ENCODE measurements at regions not wholly inside any gene's neighbourhood (a gene's known extent, or its start where the extent isn't known, plus 50 kb on each side); places are given as distances from the start of the nearest gene placed in this dataset.
"Not testable (repeated sequence)": the region's sequence is repeated elsewhere in the genome, so short reads cannot be mapped to it uniquely, and the experiment has no call there.

- Histone ChIP-seq H3K36me3 (no peaks in the 10 kb centered on the region), H3K27ac (no peak overlapping the region), H3K4me1 (no peaks in the 10 kb centered on the region), H3K27me3 (no peaks in the 10 kb centered on the region), H3K9me3 (no peaks in the 10 kb centered on the region), H3K4me3 (no peak overlapping the region)
- TF ChIP-seq CTCF (IDR thresholded peaks at IDR 0.05) (no peak), POLR2A (IDR thresholded peaks at IDR 0.05) (no peak), EP300 (IDR thresholded peaks at IDR 0.05) (no peak), POLR2AphosphoS5 (IDR thresholded peaks at IDR 0.05) (no peak)
- DNase-seq (ENCODE audit: low spot score in 2 of 2) = no peak
- 74% methylated on average over 3 of the region's 3 CpGs for WGBS
Observed at GRCh38 chr3:165502707-165503106, 306.5 kb upstream of the SLITRK3 start.

GRCh38 chr3:165498742-165499141 is 302.6 kb upstream of the SLITRK3 start:
- WGBS = 84% methylated on average over 4 of the region's 4 CpGs

GRCh38 chr3:165491487-165491886 is 295.3 kb upstream of the SLITRK3 start:
- DNase-seq (ENCODE audit: low spot score in 2 of 2) = no peak
- Histone ChIP-seq H3K9me3 (no peaks in the 10 kb centered on the region), H3K36me3 (no peaks in the 10 kb centered on the region), H3K4me3 (no peak overlapping the region), H3K27ac (no peak overlapping the region), H3K27me3 (no peaks in the 10 kb centered on the region), H3K4me1 (no peaks in the 10 kb centered on the region)
- TF ChIP-seq POLR2AphosphoS5 (IDR thresholded peaks at IDR 0.05) (no peak), POLR2A (IDR thresholded peaks at IDR 0.05) (no peak), CTCF (IDR thresholded peaks at IDR 0.05) (no peak), EP300 (IDR thresholded peaks at IDR 0.05) (no peak)
- 54% methylated on average over 4 of the region's 4 CpGs for WGBS

More at GRCh38 chr3:165498742-165499141, 302.6 kb upstream of the SLITRK3 start:
- H3K36me3 ChIP-seq; H3K27ac ChIP-seq; H3K9me3 ChIP-seq; H3K27me3 ChIP-seq; H3K4me3 ChIP-seq; DNase-seq (ENCODE audit: low spot score in 2 of 2); H3K4me1 ChIP-seq: not testable (repeated sequence)

- DNase-seq (ENCODE audit: low spot score in 2 of 2) = no peak
- Histone ChIP-seq H3K27me3 (no peaks in the 10 kb centered on the region), H3K9me3 (peaks cover 6% of the 10 kb centered on the region), H3K4me3 (no peak overlapping the region), H3K36me3 (no peaks in the 10 kb centered on the region), H3K27ac (no peak overlapping the region), H3K4me1 (no peaks in the 10 kb centered on the region)
- TF ChIP-seq CTCF (IDR thresholded peaks at IDR 0.05) (no peak), EP300 (IDR thresholded peaks at IDR 0.05) (no peak), POLR2AphosphoS5 (IDR thresholded peaks at IDR 0.05) (no peak), POLR2A (IDR thresholded peaks at IDR 0.05) (no peak)
- WGBS = 95% methylated on average over 4 of the region's 4 CpGs
Observed at GRCh38 chr3:165476399-165477060, 280.3 kb upstream of the SLITRK3 start.

GRCh38 chr3:165466856-165467255 is 270.7 kb upstream of the SLITRK3 start:
- WGBS = 73% methylated on average over 4 of the region's 4 CpGs
- Histone ChIP-seq H3K27me3 (no peaks in the 10 kb centered on the region), H3K36me3 (no peaks in the 10 kb centered on the region), H3K4me3 (no peak overlapping the region), H3K9me3 (peaks cover 3% of the 10 kb centered on the region), H3K27ac (no peak overlapping the region), H3K4me1 (peaks cover 5% of the 10 kb centered on the region)
- TF ChIP-seq POLR2AphosphoS5 (IDR thresholded peaks at IDR 0.05) (no peak), CTCF (IDR thresholded peaks at IDR 0.05) (no peak), POLR2A (IDR thresholded peaks at IDR 0.05) (no peak), EP300 (IDR thresholded peaks at IDR 0.05) (no peak)
- no peak for DNase-seq (ENCODE audit: low spot score in 2 of 2)

- 79% methylated on average over 2 of the region's 2 CpGs for WGBS
- no peak overlapping the region for H3K4me3 ChIP-seq
- H3K27ac ChIP-seq = no peak overlapping the region
- no peaks in the 10 kb centered on the region for H3K36me3 ChIP-seq
- H3K4me1 ChIP-seq = peaks cover 5% of the 10 kb centered on the region
- TF ChIP-seq CTCF (IDR thresholded peaks at IDR 0.05) (no peak), POLR2A (IDR thresholded peaks at IDR 0.05) (no peak)
- H3K9me3 ChIP-seq = peaks cover 3% of the 10 kb centered on the region
- H3K27me3 ChIP-seq = no peaks in the 10 kb centered on the region
- no peak for DNase-seq (ENCODE audit: low spot score in 2 of 2)
Observed at GRCh38 chr3:165464736-165465135, 268.6 kb upstream of the SLITRK3 start.

All from suprapubic skin (tissue), 4 donors.